ENCODE measurements at regions not wholly inside any gene's neighbourhood (a gene's known extent, or its start where the extent isn't known, plus 50 kb on each side); places are given as distances from the start of the nearest gene placed in this dataset.

DNA sequence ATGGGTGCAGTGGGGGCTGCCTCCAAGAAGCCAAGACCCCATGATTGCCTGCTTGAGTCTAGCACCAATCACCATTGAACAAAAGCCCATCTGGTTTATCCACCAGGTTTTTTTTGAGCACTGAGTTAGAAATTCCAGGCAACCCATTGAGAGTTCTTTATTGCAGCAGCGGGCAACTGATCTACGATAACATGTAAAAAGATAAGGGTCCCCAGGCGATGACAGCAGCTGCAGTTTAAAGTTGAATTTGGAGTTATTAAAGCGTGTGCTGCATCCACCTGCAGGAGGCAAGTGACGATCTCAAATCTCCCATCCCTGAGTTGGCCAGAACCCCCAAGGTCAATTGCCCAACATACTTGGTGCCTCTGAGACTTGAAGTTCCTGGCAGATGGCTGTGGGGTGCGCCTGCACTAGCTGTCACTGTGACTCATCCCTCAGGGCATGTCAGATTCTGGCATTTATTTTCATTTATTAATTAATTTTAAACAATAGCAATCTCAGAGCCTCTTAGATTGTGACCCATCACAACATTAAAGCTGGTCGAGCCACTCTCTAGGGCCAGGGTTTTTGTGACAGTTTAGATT is 290.4 kb upstream of the SULF2 start:
- DNase-seq (ENCODE audit: low read depth), result peak; percentile 12
- TF ChIP-seq POLR2A (IDR thresholded peaks at IDR 0.05; ENCODE audit: extremely low read depth, insufficient read length) (no peak), MYC (IDR thresholded peaks at IDR 0.05; ENCODE audit: low read depth, low read length) (no peak)
- TF ChIP-seq, protein P1, sequence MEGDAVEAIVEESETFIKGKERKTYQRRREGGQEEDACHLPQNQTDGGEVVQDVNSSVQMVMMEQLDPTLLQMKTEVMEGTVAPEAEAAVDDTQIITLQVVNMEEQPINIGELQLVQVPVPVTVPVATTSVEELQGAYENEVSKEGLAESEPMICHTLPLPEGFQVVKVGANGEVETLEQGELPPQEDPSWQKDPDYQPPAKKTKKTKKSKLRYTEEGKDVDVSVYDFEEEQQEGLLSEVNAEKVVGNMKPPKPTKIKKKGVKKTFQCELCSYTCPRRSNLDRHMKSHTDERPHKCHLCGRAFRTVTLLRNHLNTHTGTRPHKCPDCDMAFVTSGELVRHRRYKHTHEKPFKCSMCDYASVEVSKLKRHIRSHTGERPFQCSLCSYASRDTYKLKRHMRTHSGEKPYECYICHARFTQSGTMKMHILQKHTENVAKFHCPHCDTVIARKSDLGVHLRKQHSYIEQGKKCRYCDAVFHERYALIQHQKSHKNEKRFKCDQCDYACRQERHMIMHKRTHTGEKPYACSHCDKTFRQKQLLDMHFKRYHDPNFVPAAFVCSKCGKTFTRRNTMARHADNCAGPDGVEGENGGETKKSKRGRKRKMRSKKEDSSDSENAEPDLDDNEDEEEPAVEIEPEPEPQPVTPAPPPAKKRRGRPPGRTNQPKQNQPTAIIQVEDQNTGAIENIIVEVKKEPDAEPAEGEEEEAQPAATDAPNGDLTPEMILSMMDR (IDR thresholded peaks at IDR 0.05; ENCODE audit: low read depth, low read length), result no peak
- TF ChIP-seq, protein P2, sequence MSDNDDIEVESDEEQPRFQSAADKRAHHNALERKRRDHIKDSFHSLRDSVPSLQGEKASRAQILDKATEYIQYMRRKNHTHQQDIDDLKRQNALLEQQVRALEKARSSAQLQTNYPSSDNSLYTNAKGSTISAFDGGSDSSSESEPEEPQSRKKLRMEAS (IDR thresholded peaks at IDR 0.05; ENCODE audit: low read depth, low read length), result no peak
- H3K4me3 ChIP-seq (ENCODE audit: low read depth, low read length), result no peak overlapping the region

GRCh38 chr20:48070991-48071652 is 285.8 kb upstream of the SULF2 start:
- H3K4me3 ChIP-seq (ENCODE audit: low read depth, low read length), result no peak overlapping the region
- no peak for DNase-seq (ENCODE audit: low read depth)
- TF ChIP-seq MYC (IDR thresholded peaks at IDR 0.05; ENCODE audit: low read depth, low read length) (no peak), POLR2A (IDR thresholded peaks at IDR 0.05; ENCODE audit: extremely low read depth, insufficient read length) (no peak)
- TF ChIP-seq, protein P1 (IDR thresholded peaks at IDR 0.05; ENCODE audit: low read depth, low read length), result no peak
- TF ChIP-seq, protein P2 (IDR thresholded peaks at IDR 0.05; ENCODE audit: low read depth, low read length), result no peak

DNA sequence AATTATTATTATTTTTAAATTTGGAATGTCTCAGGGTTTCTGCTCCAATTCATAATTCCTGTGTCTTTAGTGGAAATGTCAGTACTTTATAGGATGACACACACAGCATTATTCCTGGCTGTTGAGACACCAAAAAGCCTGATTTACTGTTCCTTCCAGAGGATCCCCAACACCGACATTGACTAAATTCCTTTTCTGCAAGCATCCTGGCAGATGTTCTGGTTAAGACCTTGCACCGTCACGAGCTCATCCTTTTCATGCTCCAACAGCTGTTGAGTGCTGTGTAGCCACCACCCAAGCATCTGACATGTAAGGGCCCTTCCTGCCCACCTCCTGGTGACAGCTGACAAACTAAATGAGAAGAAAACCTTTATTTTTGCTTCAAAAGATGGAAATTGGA is 284.3 kb upstream of the SULF2 start:
- H3K4me3 ChIP-seq (ENCODE audit: low read depth, low read length), result no peak overlapping the region
- no peak for DNase-seq (ENCODE audit: low read depth)
- TF ChIP-seq, protein P1 (IDR thresholded peaks at IDR 0.05; ENCODE audit: low read depth, low read length), result no peak

- no peak for TF ChIP-seq POLR2A (IDR thresholded peaks at IDR 0.05; ENCODE audit: extremely low read depth, insufficient read length)
- TF ChIP-seq, protein P1 (IDR thresholded peaks at IDR 0.05; ENCODE audit: low read depth, low read length), result no peak
- TF ChIP-seq, protein P2 (IDR thresholded peaks at IDR 0.05; ENCODE audit: low read depth, low read length), result no peak
- TF ChIP-seq MYC (IDR thresholded peaks at IDR 0.05; ENCODE audit: low read depth, low read length), result no peak
- H3K4me3 ChIP-seq (ENCODE audit: low read depth, low read length), result no peak overlapping the region
- no peak for DNase-seq (ENCODE audit: low read depth)
Measured at GRCh38 chr20:48066851-48067250, 281.6 kb upstream of the SULF2 start.

- TF ChIP-seq, protein P1 (IDR thresholded peaks at IDR 0.05; ENCODE audit: low read depth, low read length), result no peak
- no peak for TF ChIP-seq POLR2A (IDR thresholded peaks at IDR 0.05; ENCODE audit: extremely low read depth, insufficient read length)
- TF ChIP-seq, protein P2 (IDR thresholded peaks at IDR 0.05; ENCODE audit: low read depth, low read length), result no peak
- TF ChIP-seq MYC (IDR thresholded peaks at IDR 0.05; ENCODE audit: low read depth, low read length), result no peak
- H3K4me3 ChIP-seq (ENCODE audit: low read depth, low read length), result no peak overlapping the region
- peak; percentile 51 for DNase-seq (ENCODE audit: low read depth)
Measured at GRCh38 chr20:48066246-48066645, 281.0 kb upstream of the SULF2 start.
